Thoracic aorta (tissue), 2 donors: ENCODE measurements at regions not wholly inside any gene's neighbourhood (a gene's known extent, or its start where the extent isn't known, plus 50 kb on each side); places are given as distances from the start of the nearest gene placed in this dataset.
"Not testable (repeated sequence)": the region's sequence is repeated elsewhere in the genome, so short reads cannot be mapped to it uniquely, and the experiment has no call there.

Experiments
- ATAC-seq: fragments of 150-250 bp; one replicate; pipeline ENCODE4 v1.8.0; 2017; ENCODE audit warnings: low read depth; ENCODE audit not compliant: insufficient number of reproducible peaks, low FRiP score
- DNase-seq: peaks from one replicate; pipeline ENCODE4 v3.0.0-alpha.2; 2020; ENCODE audit warnings: low spot score
- H3K27ac ChIP-seq, 2 donors: fragments of 200-600 bp; sonication (generic); 1 replicate in 1 of 2; 2 replicates in 1 of 2; pipeline ENCODE4 v1.5.1; 2016; ENCODE audit warnings: mild to moderate bottlenecking in 2 of 2, moderate library complexity in 2 of 2
- H3K27me3 ChIP-seq: fragments of 200-600 bp; sonication (generic); replicated peaks from 2 replicates; pipeline ENCODE4 v1.6.0; 2016; ENCODE audit warnings: mild to moderate bottlenecking; ENCODE audit not compliant: insufficient read depth
- H3K36me3 ChIP-seq: fragments of 200-600 bp; sonication (generic); one replicate; pipeline ENCODE4 v1.5.1; 2016
- H3K4me1 ChIP-seq, 2 donors: fragments of 200-600 bp; sonication (generic); 1 replicate in 1 of 2; 2 replicates in 1 of 2; pipeline versions ENCODE4 v1.5.1 to v1.6.0; 2016; ENCODE audit warnings: low read depth in 2 of 2, mild to moderate bottlenecking in 1 of 2; ENCODE audit not compliant: control insufficient read depth in 1 of 2
- H3K4me3 ChIP-seq: fragments of 200-600 bp; sonication (generic); 2 replicates; pipeline ENCODE4 v1.5.1; 2016; ENCODE audit warnings: mild to moderate bottlenecking
- H3K9me3 ChIP-seq: fragments of 200-600 bp; sonication (generic); 2 replicates; pipeline ENCODE4 v1.5.1; 2016
- TF ChIP-seq, protein P1 (sequence below): fragments of 200-600 bp; sonication (generic); IDR thresholded peaks from one replicate; pipeline ENCODE4 v1.5.1; 2019; ENCODE audit warnings: antibody characterized with exemption

DNA sequence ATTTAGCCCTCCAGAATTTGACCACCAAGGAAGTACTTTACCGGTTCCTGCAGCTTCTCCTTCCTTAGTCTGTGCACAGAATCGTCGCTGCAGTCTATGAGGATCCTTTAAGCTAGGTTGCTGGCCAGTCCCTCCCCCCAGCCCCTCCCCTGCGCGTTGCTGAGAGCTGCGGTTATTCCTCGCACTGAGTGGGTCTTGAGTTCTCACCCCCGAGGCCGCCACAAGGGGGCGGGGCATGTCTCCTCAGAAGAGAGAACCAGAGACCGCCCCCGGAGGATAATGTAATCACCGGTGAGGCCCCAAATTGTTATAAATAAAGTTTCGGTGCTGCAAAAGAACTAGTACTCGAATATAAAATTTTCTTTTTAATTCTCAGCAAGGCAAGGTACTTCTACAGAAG, 1184.9 kb upstream of the CDH2 start:
- no peaks in the 10 kb centered on the region for H3K27me3 ChIP-seq
- no peaks in the 10 kb centered on the region for H3K36me3 ChIP-seq
- H3K27ac ChIP-seq: no peak overlapping the region
- no peak for ATAC-seq
- peaks cover 0 to 7% of the 10 kb centered on the region in 2 donors for H3K4me1 ChIP-seq
- TF ChIP-seq, protein P1, sequence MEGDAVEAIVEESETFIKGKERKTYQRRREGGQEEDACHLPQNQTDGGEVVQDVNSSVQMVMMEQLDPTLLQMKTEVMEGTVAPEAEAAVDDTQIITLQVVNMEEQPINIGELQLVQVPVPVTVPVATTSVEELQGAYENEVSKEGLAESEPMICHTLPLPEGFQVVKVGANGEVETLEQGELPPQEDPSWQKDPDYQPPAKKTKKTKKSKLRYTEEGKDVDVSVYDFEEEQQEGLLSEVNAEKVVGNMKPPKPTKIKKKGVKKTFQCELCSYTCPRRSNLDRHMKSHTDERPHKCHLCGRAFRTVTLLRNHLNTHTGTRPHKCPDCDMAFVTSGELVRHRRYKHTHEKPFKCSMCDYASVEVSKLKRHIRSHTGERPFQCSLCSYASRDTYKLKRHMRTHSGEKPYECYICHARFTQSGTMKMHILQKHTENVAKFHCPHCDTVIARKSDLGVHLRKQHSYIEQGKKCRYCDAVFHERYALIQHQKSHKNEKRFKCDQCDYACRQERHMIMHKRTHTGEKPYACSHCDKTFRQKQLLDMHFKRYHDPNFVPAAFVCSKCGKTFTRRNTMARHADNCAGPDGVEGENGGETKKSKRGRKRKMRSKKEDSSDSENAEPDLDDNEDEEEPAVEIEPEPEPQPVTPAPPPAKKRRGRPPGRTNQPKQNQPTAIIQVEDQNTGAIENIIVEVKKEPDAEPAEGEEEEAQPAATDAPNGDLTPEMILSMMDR: no peak
- no peak for DNase-seq
- no peaks in the 10 kb centered on the region for H3K9me3 ChIP-seq
- no peak overlapping the region for H3K4me3 ChIP-seq

DNA sequence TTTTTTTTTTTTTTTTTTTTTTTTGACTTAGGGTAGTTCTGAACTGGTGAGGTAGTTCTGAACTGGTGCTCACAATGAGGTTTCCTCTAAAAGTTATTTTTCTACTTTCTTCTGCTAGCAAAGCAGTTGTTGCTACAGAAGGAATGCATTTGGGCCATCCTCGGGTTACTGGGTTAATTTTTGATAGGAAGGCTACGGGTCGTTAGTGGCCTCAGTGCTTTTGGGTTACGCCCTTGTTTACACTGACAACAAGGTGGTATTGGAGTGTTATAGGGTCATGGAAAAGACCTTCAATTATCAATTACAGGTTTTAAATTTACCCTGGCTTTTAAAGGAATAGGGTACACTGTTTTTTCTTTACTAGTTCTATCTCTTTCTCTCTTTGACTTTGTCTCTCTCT, 1183.7 kb upstream of the CDH2 start:
- not testable (repeated sequence) for H3K4me1 ChIP-seq, H3K4me3 ChIP-seq, H3K36me3 ChIP-seq, H3K9me3 ChIP-seq, H3K27me3 ChIP-seq, H3K27ac ChIP-seq, DNase-seq, ATAC-seq

DNA sequence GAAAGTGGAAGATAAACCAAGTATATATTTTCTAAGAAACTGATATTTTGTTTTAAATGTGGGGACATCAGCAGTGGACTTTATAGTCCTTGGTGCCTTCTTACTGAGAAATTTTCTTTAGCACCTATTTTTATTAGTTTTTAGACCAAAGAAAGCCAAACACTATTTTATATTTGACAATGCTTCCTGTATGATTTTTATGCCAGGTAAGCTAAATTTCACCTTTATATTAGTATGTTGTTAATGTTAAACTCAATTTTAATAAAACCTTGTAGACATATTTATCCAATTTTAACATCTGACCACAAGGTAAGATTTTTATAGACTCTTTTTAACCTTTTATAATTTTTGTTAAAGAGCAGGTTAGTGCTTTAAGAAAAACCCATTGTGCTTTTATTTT, 1182.3 kb upstream of the CDH2 start:
- H3K27ac ChIP-seq, H3K9me3 ChIP-seq, DNase-seq, H3K4me1 ChIP-seq, H3K36me3 ChIP-seq, H3K4me3 ChIP-seq, H3K27me3 ChIP-seq, ATAC-seq: not testable (repeated sequence)

DNA sequence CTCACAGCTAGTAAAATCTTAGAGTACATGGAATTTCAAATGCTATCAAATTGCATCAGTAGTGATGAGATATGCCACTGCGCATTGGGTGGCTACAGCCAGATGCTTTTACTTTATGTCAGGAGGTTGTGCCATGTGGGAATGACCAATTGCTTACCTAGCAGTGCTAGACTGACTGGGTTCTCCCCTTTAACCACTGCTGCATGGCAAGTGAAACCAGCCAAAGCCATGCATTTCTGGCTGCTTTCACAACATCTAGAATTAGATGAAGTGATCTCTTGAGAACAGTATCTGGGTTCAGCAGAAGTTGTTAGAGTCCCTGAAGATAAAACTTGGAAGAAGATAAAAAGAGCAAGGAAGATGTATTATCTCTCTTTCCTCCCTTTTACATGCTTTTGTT, 1174.2 kb upstream of the CDH2 start:
- Histone ChIP-seq H3K27me3 (no peaks in the 10 kb centered on the region), H3K4me1 (no peaks in the 10 kb centered on the region), H3K4me3 (no peak overlapping the region), H3K9me3 (no peaks in the 10 kb centered on the region), H3K27ac (no peak overlapping the region), H3K36me3 (no peaks in the 10 kb centered on the region)
- DNase-seq (no peak), ATAC-seq (no peak)
- TF ChIP-seq, protein P1: no peak

DNA sequence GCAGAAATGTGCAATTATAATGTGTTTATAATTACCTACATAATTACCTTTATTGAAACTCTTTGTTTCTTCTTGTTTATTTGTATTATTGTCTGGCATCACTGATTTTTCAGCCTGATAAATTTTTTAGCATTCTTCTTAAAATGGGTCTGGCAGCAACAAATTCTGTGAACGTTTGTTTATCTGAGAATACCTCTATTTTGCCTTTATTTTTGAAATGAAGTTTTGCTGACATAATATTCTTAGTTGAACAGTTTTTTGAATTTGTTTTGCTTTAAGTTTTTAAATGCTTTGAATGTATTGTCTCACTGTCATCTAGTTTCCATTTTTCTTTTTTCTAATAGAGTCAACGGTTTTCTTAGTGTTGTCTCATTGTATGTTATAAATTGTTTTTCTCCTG, 1152.0 kb upstream of the CDH2 start:
- Histone ChIP-seq H3K4me3 (no peak overlapping the region), H3K27ac (no peak overlapping the region), H3K27me3 (no peaks in the 10 kb centered on the region), H3K4me1 (no peaks in the 10 kb centered on the region), H3K36me3 (no peaks in the 10 kb centered on the region), H3K9me3 (peaks cover 11% of the 10 kb centered on the region)
- TF ChIP-seq, protein P1: no peak
- ATAC-seq (no peak), DNase-seq (no peak)

DNA sequence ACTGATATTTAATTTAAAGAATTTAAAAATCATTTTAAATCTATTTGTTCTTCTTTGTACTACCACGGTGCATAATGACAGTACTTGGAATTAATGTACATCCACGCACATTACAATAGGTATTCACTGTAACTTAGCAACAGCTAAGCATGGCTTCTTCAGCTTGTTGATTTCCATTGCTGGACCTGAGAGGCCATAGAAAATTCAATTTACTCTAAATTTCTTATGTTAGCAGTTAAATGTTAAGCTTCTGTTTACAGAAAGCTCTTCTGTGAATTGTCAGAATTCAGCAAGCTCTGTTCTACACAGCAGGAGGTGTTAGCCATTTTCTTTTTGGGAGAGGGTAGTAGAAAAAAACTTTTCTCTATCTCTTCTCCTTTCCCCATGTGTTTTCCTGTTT, 1149.3 kb upstream of the CDH2 start:
- Histone ChIP-seq H3K9me3 (peaks cover 11% of the 10 kb centered on the region), H3K27ac (no peak overlapping the region), H3K4me1 (no peaks in the 10 kb centered on the region), H3K4me3 (no peak overlapping the region), H3K27me3 (no peaks in the 10 kb centered on the region), H3K36me3 (no peaks in the 10 kb centered on the region)
- no peak for ATAC-seq
- TF ChIP-seq, protein P1: no peak
- DNase-seq: no peak
